HG02840 (cell line): ENCODE measurements at regions not wholly inside any gene's neighbourhood (a gene's known extent, or its start where the extent isn't known, plus 50 kb on each side); places are given as distances from the start of the nearest gene placed in this dataset.
A peak's percentile ranks its signal among the peaks of the same experiment; 100 is the strongest.

ENCODE experiments used
- ATAC-seq: cut with Tn5 transposase; IDR thresholded peaks from one replicate; pipeline ENCODE4 v1.9.1; 2021; ENCODE audit warnings: mild to moderate bottlenecking, moderate library complexity, moderate number of reproducible peaks; ENCODE audit not compliant: unreplicated experiment, low FRiP score

DNA sequence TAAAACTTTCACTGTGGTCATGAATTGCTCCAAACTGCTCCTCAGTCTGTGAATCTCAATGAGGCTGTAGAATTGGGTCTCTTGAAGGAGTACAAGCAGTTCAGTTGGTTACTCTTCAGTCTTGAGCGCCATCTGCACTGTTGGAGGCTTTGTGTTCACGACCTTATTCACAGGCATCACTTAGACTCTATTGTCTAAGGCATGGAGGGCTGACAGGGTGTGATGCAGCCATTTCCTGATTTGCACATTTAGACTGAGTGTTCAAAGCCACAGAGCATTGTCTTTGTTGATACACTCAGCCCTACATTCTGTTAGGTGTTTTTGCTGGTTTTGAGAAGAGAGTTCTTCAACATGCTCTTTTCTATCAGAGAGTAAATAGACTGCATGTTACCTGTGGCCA, 355.9 kb upstream of the RIOK2 start:
- no peak for ATAC-seq

DNA sequence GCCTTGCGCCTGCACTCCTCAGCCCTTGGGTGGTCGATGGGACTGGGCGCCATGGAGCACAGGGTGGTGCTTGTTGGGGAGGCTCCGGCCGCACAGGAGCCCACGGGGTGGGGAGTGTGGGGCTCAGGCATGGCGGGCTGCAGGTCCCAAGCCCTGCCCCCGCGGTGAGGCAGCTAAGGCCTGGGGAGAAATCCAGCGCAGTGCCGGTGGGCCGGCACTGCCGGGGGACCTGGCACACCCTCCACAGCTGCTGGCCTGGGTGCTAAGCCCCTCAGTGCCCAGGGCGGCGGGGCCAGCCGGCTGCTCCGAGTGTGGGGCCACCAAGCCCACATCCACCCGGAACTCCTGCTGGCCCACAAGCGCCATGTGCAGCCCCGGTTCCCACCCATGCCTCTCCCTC, 358.8 kb upstream of the RIOK2 start:
- no peak for ATAC-seq

DNA sequence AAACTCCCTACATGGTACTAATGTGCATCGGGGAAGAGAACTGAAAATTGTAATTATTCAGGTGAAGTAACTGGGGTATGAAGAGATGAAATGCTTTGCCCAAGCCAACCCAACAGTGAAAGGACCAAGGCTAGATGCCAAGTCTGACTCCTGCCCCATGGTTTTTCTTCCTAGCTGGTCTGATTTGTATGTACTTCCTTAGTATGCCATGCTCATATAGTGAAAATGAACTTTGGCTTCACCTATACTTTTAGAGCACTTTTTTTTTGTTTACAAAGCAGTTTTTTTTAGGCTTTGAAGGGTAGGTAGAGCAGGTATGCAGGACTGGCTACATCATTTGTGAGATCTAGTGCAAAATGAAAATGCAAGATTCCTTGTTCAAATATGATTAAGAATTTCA, 359.4 kb upstream of the RIOK2 start:
- no peak for ATAC-seq

DNA sequence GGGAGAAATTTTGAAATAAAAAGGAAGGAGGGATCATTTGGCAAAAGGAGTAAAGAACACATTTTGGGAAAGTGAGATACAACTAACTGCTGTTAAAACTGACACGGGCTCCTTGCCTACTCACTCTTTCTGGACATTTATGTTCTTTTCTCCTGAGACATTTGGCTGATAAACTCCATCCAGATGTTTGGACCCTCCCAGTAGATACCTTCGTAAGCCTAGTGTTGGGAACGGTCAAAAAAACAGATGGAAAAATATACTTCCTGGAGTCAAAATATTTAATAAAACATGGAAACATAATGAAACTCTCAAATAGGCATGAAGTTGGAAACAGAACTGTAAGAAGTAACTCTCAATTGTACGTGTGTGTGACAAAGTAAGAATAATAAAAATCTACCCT, 360.1 kb upstream of the RIOK2 start:
- no peak for ATAC-seq

DNA sequence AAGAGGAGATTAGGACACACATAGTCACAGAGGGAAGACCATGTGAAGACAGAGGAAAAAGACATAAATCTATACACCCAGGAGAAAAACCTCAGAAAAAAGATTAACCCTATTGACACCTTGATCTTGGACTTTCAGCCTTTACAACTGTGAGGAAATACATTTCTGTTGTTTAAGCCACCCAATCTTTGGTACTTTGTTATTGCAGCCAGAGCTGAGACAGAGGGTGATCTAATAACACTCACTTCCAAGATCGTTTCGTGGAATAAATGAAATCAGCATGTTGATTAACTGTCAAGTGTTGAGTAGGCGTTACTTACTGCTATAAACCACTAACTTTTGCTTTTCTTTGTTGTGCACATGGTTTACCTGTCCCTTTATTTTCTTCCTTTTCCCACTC, 361.2 kb upstream of the RIOK2 start:
- ATAC-seq, result no peak

DNA sequence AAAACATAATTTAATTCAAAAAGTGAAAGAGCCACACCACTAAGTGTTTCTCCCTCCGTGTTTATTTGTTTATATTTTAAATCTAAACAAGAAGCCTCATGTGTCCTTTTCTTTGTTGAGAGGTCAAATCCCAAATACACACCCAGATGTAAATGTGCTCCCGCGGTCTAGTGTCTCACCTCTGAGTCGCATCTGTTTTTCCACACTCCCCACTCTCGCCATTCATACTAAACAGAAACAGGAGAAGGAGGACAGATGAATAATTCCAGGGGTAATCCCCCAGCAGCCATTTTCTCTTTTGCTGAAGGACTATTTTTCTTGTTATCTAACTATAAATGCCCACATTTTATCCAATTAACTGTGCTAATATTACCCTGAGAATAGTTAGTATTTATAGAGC, 361.6 kb upstream of the RIOK2 start:
- no peak for ATAC-seq

DNA sequence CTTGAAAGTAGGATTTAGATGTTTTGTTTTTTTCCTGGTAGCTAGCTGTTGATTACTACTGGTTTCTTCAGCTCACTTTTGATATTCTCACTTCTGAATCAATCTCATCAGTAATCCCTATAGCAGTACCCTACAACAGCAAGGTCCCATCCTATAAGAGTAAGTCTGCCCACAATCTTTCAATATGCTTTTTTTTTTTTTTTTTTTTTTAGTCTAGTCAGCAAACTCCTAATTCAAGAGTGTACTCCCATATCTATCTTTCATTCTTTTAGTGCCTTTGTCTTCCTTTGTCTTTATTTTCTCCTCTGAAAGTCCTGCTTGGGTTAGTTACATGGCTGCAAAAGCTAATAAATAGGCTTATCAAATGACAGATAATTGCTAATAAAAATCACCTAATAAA, 362.4 kb upstream of the RIOK2 start:
- no peak for ATAC-seq

DNA sequence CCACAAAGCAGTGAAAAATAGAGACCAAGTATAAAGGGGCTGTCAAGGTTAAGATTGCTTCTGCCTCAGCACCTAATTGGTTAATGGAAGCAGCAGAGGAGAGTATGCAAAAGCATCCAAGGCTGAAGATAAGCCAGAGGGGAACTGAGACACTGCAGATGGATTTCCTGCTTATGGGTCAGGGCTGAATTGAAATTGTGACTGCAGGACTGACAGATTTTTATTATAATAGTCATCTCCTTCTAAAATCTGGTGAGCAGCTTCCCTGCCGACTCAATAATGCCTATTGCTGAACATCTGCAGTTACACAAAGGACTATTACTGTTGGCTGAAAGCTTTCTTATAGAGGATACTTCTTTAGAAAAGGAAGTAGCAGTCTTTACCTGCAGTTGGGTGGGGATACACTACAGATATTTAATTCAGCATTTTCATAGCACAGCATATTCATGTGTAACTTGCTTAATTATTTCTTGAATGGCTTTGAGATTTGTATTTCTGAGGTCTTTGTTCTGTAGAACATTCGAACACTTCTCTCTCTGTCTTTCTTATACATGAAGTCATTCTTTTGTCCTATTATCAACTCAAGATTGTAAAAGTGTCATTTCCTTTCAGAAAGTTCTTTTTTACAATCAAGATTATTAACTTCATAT, 363.0 kb upstream of the RIOK2 start:
- ATAC-seq, result no peak

DNA sequence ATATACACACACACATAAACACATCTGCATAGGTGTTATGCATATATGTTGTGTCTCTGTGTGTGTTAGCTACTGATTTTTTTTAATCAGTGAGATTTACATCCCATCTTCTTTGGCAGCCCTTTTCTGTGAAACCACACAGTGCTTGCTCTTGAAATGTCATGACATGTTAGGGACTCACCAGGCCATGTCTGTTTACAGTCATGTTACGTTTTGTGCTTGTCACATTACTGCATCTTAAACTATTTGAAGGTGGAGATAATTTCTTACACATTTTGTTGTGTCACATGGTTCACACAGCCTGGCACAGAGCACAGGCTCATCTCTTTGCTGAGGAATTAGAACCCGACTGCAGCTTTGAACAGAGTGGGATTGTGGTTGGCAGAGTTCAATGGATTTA, 364.4 kb upstream of the RIOK2 start:
- no peak for ATAC-seq

DNA sequence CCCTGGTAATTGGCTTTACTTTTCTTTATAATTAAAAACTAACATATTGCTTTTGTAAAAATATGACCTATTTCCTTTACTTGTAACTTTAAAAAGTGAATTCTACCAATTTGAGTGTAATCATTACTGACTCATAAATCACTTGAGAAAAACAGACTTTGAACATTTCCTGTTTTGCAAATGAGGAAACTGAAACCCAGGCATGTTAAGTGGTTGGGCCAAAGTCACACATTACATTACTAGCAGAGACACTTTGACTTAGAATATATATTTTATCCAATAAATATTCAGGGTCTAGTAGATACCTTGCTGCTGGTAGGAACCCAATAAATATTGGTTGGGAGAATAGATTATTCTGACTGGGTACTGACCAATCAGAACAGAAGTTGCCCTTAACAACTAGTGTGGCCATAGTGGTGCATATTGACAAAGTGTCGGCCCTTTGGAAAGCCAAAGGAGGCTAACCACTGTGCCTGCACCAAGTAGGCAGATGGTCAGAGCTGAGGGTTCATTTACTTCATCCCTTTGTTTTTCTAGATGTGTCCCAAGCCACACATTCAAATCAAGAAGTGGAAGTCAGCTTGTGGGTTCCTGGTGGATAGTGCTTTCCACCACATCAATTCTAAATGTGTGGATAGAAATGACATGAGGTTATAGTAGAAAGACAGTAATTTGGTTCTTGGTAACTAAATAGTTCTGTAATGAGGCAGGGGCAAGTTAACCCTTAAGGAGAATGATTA, 365.1 kb upstream of the RIOK2 start:
- ATAC-seq, result peak; percentile 78

DNA sequence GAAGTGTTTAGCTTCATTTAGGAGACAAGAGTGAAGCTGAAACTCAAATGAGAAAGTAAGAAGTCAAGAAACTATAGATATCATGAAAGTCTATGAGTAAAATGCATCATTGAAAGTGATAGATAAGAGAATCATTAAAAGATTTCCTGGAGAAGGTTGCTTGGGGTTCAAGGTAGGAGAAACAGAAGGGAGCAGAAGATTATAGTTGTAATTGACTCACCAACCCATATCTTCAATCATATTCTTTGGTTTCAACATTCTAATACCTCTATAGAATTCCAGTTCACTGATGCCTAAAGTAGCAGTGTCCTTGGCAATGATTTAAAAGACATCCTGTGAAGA, 365.7 kb upstream of the RIOK2 start:
- no peak for ATAC-seq

DNA sequence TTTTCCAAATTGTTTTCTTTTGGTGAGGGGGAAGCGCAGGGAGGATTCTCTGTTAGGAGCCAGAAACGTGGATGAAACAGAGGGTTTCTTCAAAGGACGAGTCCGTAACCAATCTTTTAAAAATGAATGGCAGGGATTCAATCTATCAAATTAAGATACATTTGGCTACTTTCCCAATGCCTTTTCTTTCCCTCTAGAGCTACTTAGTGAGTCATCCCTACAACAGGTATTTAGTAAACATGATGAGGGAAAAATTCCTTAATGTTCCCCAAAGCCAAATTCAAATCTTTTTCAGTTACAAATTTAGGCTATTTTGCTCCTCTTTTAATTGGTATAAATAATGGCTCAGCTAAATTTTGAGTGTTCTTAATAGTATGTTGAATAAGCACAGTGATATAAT, 366.4 kb upstream of the RIOK2 start:
- no peak for ATAC-seq

DNA sequence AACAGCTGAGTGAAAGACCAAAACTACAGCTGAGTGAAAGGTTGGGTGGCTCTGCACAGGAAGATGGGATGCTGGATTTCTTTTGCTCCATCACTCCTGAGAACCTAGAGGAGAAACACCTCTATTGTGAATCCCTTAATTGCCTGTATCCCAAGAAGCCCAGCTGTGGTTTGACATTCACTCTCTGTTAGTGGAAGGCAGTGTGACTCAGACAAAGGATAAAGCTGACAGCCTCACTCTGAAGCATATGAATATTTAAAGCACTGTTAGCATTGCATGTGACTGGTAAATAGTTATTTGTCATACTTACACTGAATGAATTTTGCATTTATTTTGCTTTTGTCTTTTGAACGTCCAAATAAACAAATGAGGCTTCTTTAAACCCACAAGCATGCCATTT, 367.1 kb upstream of the RIOK2 start:
- ATAC-seq, result no peak

DNA sequence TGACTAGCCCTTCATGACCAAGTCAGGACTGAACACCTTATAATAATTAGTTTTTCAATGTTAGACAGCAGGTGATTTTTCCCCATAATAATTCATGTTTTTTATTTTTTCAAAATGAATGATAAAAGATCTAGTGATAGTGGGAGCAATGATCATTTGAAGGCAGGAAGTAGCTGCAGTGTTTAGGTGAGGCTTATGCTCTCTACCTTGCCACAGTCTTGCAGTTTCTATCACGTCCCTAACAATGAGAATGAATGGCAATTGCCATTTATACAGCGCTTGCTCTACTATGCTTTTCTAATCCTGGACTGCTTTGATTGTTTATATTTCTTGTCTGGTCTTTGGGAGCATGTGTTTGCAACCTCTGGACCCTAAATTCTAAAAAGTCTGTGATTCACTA, 367.8 kb upstream of the RIOK2 start:
- ATAC-seq, result no peak

DNA sequence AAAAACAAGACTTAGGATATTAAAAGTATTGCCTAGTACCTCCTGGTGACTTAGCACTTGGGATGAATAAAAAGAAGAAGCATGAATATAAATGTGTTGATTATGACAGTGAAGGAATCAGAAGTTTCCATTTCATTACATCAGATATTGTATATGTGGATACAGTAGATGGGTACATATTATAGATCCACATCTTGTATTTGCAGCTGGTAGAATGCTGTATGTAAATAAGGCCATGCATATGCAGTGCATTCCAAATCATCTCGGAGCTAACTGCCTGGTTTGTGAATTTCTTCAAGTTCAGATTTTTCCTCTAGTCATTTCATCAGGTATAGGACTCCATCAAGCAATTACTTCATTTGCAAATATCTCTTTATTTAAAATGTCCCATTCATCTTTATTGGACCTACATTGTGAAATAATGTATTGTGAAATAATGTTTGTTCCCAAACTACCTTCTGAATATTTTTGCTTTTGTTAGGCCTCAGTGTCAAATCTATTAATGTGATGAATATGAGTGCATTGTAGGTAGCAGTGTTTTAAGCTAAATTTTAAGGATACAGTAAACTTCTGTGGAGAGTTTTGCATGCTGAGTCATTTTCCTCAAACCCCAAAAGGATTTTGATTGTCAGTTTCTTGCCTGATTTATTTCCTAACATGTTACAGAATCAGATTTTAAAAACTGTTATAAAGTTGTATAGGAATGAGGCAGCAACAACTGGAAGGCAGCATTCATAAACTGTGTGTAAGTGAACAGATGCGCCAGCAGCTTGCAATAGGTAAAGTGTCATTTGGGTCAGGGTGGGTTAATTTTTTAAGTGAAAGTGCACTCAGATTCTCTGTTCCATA, 370.8 kb upstream of the RIOK2 start:
- no peak for ATAC-seq

DNA sequence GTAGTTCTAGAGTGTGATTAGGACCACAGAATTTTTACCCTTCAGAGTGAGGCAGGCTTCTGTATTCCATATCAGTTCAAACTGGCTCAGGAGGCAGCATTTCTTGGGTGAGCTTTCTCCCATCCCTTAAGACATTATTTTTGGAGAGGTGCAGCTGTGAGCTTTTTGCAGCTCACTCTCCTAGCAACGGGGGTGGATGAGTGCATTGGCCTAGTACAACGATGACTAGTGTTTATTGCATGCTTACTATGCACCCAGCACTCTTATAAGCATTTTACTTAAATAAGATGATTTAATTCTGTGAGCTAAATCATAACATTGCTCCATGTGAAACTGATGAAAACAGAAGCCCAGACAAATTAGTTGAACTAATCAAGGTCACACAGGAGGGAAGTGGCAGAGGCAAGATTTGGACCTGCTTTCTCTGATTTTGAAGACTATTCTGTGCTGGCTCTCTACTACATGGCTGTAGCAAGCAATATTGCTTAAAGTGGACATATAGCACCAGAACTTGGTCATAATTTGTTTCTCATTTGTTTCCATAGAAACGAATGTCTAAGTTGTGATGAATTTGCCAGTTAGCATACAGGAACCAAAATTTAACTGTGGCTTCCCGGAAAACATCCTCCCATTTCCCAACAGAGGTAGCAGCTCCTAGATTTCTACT, 372.1 kb upstream of the RIOK2 start:
- ATAC-seq, result no peak

DNA sequence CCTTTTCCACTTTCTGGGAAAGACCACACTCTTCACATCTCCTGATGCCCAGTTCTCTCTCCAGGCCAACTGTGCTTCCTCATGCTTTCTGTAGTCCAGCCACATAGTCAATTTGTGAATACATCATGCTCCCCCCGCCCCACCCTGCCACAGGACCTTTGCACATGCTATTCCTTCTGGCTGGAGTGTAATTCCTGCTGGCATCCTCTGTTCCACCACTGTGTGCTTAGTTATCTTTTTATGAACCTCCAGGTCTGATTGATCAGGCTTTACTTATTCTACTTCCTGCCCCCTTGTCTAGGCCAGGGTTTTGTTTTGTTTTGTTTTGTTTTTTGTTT, 372.6 kb upstream of the RIOK2 start:
- ATAC-seq, result no peak

DNA sequence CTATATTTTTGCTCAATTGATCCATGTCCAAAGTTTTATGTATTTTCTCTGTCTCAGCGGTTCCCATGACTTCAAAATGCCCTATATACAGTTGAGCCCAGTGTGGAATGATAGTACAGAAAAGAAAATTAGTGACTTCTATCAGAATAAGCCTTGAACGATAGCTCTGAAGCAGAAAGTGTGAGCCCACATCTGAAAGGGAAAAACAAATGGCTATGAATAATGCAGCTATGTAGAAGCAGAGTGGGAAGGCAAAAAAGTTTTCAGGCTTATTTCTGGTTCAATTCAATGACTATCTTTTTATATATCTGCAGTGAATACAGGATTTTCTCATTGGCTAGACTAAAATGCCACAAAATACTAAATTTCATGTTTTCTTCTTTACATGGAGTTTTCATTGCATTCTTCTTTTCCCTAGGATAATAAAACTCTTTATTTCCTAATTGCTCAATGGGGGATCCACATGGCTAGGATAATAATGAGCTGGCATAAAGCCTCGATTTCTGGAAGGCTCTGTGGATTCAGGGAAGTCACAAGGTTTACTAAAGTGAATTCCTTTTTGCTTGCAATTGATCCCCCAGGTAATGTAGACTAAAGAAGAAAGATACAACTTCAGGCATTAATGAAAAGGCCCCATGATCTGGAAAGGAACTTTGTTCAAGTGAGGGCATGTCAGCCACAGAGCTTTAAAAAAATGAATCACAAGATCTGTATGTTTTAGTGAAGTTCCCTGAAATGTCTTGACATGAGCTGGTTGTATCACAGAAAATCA, 377.0 kb upstream of the RIOK2 start:
- no peak for ATAC-seq

DNA sequence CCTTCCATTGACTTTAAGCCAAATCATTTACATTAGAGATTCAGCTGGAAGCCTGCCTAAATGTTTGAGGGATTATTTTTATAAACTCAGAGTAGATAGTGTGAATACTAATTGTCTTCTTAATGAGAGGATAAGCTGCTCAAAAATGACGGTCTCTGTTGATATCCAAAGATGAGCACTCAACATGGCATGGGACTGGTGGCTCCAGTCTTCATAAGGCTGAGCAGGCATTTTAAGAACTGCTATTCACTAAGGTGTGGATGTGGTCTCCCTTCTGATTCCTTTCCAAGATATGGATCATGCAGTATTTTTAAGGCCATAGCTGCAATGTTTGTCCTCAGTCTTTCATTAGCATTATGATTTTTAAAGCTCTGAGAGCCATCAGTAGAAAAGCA, 377.5 kb upstream of the RIOK2 start:
- ATAC-seq, result no peak

DNA sequence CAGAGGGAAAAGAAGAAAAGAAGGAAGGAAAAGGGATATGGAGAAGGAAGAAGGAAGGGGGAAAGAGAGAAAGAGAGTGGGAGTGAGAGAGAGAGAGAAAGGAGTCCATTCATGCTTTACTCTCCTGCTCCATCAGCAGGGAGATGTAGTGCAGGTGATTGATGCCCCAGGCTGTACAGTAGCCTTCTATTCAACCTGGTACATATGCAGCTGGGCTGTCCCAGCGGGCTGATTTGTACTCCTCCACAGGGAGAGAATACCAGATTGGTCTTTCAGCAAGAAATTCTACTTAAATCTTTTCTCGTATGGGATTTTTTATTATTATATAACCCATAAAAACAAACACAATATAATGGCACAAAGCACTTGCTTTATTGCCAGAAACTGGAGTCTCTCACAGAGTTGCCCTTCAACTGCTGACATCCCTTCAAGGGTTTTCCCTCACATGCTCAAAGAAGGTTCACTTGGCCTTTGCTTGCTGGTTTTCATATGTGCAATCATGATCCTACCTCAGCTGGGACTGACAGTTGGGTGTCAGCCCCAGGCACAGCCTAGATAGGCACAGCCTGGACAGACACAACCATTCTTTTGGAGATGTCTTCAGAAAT, 380.1 kb upstream of the RIOK2 start:
- ATAC-seq, result no peak
